Prostate gland (tissue), 2 donors: ENCODE measurements at regions not wholly inside any gene's neighbourhood (a gene's known extent, or its start where the extent isn't known, plus 50 kb on each side); places are given as distances from the start of the nearest gene placed in this dataset.

Experiments
- CTCF ChIP-seq, 4 experiments: fragments of 200-600 bp in 2 of 4; fragments of 450-650 bp in 2 of 4; sonication (generic) in 2 of 4; IDR thresholded peaks; 1 replicate in 3 of 4; 2 replicates in 1 of 4; pipeline ENCODE4 v1.5.1; 2016 to 2019; ENCODE audit warnings: antibody characterized with exemption in 4 of 4, mild to moderate bottlenecking in 2 of 4, moderate library complexity in 2 of 4
- POLR2A ChIP-seq: fragments of 450-650 bp; IDR thresholded peaks from one replicate; pipeline ENCODE4 v1.6.1; 2016; ENCODE audit warnings: antibody characterized with exemption, mild to moderate bottlenecking
- POLR2AphosphoS5 ChIP-seq: sonication (generic); formaldehyde crosslinking; IDR thresholded peaks from one replicate; pipeline ENCODE4 v1.6.1; 2017; ENCODE audit warnings: antibody characterized with exemption

- TF ChIP-seq POLR2A (no peak), CTCF (IDR thresholded peaks at IDR 0.05) (no peak), POLR2AphosphoS5 (no peak)
Measured at GRCh38 chr2:118227698-118228508, 139.6 kb downstream of the INSIG2 start.
